ENCODE measurements at regions not wholly inside any gene's neighbourhood (a gene's known extent, or its start where the extent isn't known, plus 50 kb on each side); places are given as distances from the start of the nearest gene placed in this dataset.
"Not testable (repeated sequence)": the region's sequence is repeated elsewhere in the genome, so short reads cannot be mapped to it uniquely, and the experiment has no call there.

DNA sequence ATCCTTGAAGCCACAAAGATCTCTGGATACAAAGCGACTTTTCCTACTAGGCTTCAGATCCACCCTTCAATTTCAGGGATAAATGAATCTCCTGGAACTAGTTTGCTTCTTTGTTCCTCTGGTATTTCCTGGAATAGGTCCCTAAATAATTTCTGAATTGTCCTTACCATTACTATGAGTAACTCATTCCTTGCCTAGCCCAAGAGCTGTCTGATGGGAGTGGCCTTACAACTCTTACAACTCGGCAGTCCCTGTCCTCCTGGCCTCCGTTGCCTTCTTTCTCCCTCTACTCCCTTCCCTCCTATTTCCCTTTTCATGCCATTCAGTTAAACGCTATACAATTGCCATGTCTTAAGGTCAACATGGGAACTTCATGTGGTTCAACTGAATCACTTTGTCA lies 98.2 kb upstream of the FHL2 start:
- DNase-seq (ENCODE audit: low read depth in 3 of 3): no peak

DNA sequence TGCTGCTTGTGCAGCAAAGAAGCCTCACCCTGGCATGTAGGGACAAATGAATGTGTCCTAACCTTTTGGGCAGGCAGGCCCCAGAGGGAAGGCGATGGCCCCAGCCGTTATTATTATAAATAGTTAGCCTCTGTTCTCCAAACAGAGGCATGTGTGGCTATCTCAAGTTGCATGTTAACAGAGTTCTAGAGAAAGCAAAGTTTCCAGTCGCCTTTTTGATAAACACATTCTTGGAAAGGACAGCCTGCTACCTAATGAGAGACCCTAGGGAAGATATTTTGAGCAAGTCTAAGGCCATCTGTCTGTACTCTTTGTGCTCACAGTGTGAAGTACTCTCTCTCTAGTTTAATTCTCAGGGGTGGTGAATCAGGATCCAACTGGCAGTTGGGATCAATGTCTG lies 97.4 kb upstream of the FHL2 start:
- DNase-seq (ENCODE audit: low read depth in 3 of 3): no peak

DNA sequence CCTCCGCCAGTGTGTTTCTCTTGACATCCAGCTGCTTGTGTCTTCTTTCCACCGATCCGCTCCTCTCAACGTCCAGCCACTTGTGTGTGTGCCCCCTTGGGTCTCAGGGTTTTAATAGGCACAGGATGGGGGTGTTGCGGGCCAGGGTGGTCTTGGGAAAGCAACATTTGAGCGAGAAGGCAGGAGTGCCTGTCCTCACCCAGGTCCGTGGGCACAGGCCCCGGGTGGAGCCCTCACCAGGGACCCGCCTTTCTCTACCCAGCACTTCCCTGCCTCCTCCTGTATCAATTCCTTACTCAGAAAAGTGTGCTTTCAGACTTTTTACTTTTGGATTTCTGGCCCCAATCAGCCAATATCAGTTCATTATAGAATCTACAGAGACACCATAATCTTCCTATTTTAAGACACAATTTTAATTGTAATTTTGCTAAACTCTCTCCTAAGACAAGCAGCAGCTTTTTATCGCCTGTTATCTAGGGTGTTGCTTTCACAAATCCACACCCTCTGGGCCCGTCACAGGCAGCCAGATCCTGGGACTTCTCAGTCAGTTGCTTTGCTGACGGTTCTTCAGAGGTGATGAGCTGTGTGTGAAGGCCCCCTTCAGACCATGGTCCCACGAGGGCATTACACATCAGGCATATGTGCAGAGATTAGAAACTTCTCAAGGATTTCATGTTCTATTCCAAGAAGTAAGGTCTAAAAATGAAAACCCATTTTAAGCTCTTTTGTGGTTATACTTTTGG lies 96.0 kb upstream of the FHL2 start:
- DNase-seq (ENCODE audit: low read depth in 3 of 3): no peak

DNA sequence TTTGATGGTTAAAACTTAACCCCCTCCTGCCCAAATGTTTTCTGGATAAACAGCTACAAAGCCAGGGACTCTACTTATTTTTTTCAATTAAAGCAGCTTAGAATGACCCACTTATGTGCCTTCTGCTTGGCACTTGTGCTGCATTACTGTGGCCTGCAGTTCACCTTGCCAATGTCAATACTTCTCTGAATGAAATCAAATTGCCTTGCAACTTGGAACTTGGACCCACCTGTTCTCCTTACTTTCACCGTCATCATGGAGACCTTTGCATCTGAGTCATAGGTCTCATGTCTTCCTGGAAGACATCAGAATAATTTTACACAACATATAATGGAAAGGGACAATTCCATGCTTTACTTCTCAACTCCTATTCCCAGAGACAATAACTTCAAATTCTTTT lies 92.1 kb upstream of the FHL2 start:
- DNase-seq (ENCODE audit: low read depth in 3 of 3): no peak

DNA sequence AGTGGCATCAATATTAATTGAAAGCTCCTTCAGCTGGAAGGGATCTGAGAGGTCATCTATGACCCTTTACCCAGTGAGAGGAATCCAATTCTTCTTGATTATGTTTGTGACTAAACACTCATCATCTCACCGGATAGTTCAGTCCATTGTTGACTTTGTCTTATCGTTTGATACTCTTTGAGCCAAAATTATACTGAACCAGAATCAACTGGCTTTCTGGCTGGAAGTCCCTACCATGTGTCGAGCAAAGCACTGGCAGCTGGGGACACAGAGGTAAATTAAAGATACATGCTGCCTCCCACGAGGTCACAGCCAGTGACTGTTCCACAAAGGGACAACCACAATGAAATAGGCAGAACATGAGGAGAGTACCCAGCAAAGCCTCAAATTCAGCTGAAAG lies 91.4 kb upstream of the FHL2 start:
- no peak for DNase-seq (ENCODE audit: low read depth in 3 of 3)

DNA sequence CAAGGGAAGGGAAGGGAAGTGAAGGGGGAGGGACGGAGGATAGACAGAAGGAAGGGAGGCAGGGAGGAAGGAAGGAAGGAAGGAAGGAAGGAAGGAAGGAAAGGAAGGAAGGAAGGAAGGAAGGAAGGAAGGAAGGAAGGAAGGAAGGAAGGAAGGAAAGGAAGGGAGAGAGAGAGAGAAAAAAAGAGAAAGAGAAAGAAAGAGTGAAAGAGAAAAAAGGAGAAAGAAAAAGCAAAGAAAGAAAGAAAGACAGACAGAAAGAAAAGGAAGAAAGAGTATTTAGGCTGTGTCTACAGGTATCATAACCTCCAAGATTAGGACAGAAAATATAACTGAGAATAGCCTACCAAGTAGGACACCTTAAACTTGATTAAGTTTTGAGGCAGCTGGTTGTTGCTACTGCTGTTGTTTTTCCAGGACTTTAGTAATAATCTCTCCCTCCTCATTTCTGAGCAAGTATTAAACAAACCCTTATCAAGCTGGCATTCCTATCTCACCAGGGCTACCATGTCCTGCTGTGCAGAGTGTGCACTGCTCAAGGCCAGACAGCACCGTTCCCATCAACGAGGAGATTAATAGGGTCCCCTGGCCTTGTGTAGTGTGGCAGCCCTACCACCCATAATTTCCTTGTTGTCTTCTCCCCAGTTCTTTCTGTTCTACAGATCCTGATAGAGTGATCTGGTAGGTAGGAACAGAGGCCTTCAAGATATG lies 90.5 kb upstream of the FHL2 start:
- DNase-seq (ENCODE audit: low read depth in 3 of 3): no peak

DNA sequence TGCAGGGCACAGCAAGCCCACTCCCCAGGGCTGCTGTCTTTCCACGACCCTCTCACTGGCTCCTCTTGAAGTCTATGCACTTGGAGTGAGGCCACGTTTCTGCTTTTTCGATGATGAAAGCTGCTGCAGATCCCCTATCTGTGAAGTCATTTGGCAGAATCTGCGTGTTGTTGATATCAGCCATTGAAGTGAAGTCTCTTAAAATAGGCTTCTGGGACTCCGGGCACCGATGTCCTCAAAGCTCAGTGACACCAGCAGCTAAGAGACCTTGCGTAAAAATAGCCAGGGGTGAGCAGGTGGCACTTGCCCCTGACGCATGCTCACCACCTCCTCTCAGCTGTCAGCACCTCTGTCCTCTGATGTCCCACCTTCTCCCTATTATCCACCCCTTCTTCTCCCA lies 89.4 kb upstream of the FHL2 start:
- DNase-seq (ENCODE audit: low read depth in 3 of 3): no peak

DNA sequence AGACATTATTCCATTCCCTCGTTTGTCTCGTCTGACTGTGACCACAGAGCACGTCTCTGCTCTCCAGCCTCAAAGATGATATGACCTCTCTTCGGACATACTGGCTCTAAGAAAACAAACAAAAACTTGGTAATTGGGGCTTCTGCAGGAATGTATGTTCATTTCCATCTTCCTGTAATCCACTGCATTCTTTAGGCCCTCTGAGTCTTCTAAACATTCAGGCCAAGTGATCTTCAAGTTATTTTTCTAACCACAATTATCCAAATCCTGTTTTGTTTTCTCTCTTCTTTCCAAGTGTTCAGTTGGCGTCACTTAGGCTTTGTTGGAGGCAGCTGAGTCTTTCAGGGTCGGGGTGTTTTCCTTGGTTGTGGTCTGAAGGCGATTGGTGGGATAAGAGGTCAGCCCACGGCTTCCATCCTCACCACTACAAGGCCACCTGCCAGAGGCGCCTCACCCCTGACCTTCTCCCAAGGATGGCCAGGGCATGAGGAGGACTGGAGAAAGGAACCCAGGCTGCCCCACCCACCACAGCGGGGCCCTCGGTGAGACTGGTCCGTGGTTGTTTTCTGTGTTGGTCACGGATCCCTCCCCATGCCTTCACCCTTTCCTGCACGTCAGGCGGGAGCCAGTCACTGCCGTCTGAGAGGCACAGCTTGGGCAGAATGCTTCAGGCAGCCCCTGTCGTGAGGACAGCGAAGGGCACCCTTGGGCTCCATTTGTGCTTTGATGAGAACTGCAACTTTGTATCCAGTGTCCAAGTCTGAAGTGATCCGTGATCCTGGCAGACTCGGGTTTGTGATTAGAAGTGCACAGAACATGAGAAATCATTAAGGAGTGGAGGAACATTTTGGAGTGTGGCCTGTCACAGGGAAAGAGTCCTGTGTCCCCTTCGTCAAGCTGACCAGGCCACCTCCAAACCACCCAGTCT lies 88.6 kb upstream of the FHL2 start:
- DNase-seq (ENCODE audit: low read depth in 3 of 3): no peak

DNA sequence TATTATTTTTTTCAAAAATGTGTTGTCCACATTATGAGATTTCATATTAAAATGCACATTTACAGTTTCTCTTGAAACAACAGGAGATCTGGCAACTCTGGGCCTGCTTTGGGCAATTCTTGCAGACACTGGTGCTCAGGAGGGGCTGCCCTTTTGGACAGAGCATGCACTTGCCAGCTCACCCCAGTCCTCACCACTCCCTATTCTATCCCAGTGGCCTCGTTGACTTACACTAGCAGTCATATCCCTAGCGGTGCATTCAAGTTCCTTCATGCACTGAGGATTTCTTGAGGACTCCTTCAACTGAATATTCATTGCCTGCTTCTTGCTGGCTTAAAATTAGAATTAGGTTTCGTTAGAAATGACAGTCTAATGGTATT lies 87.9 kb upstream of the FHL2 start:
- no peak for DNase-seq (ENCODE audit: low read depth in 3 of 3)

DNA sequence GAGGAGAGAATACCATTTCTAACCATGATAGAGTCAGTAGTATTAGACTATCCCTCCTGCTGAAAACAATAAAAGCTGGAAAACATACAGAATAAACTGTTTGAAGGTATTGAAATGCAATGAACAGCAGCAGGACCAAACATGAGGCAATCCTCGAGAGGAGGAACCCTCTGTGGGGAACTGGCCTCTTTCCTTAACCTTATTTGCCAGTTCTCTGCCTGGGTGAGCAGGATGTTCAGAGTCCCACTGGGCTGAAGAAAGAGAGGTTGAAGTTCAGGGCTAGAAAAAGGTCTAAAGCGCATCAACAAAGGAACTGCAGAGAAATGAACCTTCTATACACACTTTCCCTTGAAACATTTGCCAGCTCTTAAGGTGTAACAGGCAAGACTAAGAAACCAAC lies 79.8 kb upstream of the FHL2 start:
- DNase-seq (ENCODE audit: low read depth in 3 of 3): no peak

DNA sequence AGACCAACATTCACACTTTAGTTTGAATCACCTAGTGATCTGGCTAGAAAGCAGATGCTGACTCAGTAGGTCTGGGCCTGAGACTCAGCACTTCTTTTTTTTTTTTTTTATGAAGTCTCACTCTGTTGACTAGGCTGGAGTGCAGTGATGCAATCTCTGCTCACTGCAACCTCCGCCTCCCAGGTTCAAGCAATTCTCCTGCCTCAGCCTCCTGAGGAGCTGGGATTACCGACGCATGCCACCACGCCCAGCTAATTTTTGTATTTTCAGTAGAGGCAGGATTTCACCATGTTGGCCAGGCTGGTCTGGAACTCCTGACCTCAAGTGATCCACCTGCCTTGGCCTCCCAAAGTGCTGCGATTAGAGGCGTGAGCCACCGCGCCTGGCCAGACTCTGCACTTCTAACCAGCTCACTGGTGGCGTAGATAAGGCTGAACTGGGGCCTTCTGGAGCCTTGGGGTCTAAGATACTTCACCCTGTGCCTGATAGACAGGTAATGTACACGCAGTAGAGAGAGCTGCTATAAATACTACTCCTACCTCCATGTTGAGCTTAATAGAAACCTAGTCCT lies 78.3 kb upstream of the FHL2 start:
- DNase-seq (ENCODE audit: low read depth in 3 of 3): not testable (repeated sequence)

DNA sequence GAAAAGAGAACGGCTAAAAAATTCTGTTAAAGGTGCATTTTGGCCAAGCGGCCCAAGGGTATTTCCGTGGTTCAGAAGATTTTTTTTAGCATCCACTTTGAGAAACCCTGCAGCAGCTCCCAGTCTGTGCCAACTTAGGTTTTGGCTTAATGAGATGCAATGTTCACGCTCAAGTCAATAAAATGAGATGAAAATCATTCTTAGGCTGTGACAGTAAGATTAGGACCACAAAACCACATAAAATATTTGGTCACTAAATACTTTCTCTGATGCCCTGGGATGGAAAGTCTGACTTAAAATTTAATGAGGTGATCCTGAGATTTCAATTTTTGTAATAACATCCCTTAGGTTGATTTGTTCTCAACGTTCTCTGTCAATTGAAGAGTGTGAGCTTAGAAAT lies 74.2 kb upstream of the FHL2 start:
- DNase-seq (ENCODE audit: low read depth in 3 of 3): no peak

DNA sequence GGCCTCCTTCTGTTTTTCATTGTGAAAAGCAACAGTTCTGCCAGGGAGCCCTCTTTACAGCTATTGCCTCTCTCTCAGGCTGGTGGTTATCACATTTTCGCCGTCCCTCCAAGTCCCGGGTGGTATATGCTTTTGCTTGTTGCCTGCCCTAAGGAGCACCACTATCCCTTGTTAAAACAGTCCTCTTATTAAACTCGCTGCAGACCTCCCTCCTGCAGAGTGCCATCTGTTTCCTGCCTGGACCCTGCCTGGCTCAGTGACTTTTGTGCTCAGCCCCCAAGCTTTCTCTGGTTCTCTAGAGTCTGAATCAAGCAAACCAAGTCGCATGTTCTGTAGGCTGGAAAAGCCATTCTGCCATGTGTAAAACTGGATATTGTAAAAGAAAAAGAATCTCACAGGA lies 72.1 kb upstream of the FHL2 start:
- no peak for DNase-seq (ENCODE audit: low read depth in 3 of 3)

DNA sequence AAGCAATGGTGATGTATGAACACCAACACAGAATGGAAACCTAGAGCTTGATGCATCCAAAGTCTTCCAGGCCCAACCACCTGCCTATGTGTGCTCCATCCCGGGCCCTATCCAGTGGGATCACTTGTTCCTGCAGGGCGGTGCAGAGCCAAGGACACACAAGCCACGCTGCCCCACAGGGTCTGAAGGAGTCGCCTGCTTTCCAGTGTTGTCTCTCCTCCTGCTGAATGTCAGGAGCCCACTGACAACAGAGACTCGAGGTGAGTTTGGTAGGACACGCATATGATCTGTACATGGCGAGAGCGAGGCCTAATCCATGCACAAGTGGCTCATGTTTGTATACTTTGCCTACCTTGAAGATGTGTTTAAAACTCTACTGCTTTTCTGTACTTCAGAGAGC lies 70.9 kb upstream of the FHL2 start:
- DNase-seq (ENCODE audit: low read depth in 3 of 3): no peak

DNA sequence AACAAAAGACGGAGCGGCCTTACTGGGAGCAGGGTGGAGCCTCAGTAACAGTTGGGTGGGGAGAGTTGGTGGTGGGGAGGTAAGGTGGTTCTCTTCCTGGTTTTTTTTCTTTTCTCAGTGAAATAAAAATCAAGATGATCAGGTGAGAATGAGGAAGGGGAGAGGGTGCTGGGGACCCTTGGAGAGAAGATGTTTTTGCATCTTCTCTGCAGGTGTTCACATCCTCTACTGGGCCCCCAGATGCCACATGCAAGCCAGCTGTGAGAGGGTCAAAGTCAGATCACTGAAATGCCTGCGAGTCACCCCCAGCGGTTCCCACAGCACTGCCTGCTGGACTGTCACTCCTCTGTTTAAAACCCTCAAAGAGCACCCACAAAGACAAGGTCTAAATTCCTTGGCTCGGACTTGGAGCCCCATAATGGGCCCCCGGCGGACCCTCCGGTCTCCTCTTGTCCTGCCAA lies 69.8 kb upstream of the FHL2 start:
- no peak for DNase-seq (ENCODE audit: low read depth in 3 of 3)

DNA sequence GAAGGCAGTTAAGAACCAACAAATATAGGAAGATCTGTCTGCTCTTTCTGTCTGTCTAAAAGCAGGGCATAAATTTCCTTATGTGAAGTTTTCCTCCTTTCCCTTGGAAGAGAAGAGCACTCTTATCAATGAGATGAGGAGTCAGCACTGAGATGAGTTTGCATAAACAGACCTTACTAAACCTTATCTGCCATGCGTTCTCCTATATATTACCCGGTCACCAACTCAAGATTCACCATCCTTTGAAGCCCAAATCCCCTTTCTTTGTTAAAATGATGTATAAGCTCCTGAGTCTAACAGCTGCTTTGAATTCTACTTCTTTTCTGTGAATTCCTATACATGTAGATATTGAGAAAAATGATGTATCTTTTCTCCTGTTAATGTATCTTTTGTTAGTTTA lies 65.5 kb upstream of the FHL2 start:
- DNase-seq (ENCODE audit: low read depth in 3 of 3): no peak

DNA sequence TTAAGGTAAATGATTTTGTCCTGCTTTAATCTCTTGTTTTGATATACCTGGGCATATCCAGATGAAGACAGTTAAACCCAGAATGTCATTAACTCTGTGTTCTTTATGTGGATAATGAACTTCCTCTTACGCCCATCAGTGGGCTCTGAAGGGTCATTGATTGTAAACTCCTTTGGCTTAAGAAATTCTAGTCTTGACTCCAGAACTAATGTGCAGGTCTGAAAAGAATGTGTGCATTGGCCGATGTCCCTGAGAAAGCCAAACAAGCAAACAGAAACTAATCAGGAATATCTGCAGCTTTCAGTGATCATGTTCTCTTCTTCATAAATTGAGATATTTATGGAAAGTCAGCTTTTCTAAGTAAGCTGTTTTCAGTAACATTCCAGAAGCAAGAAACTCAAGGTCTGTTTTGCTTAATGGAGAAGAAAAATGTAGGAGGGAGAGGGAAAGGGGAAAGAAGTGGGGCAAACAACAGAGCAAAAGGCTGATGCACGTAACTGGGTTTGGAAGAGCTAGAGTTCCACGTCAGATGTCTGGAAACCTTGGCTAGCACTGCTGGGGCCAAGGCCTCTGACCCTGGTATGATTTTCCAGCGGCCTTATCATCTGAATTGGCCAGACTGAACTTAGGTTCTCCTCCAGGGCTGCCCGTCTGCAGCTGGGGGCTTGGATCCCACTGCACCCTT lies 61.3 kb upstream of the FHL2 start:
- DNase-seq (ENCODE audit: low read depth in 3 of 3): no peak

DNA sequence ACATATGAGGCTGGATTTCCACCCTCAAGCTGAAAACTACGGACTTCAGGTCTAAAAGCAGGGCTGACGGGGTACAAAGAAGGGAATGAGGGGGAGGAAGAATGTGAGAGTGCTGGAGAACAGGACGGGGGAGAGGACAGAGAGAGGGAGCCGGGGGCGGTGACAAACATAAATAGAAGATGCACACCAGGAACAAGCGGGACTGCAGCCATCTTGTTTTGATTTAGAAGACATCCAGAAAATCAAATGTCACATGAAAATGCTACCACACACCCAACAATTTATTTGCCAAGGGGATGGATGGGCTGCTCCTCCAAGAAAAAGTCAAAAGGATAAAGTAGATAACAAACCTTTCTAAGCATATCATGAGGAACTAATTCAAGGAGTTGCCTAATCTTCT lies 59.2 kb upstream of the FHL2 start:
- no peak for DNase-seq (ENCODE audit: low read depth in 3 of 3)

DNA sequence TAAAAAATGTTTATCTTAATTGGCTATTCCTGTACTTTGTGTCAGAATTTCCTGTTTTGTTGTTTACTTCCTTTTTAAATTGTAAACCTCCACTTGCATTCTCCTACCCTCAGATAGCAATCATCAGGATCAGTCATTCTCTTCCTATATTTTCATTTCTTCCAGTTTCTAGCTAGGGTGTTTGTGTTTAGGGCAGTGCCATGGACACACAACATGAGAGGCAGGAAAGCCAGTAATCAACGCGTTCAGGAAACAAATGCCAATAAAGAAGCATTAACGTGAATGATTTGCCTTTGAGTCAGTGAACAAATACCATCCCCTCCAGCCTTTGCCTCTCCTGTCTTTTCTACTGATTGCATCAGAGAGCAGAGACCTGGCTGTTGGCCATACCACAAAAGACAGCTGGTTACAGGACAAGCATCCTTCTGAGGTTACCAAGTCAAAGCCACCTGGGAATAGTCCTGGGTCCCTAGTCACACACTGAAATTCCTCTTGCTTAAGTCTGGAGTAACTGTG lies 56.7 kb upstream of the FHL2 start:
- DNase-seq (ENCODE audit: low read depth in 3 of 3): no peak

DNA sequence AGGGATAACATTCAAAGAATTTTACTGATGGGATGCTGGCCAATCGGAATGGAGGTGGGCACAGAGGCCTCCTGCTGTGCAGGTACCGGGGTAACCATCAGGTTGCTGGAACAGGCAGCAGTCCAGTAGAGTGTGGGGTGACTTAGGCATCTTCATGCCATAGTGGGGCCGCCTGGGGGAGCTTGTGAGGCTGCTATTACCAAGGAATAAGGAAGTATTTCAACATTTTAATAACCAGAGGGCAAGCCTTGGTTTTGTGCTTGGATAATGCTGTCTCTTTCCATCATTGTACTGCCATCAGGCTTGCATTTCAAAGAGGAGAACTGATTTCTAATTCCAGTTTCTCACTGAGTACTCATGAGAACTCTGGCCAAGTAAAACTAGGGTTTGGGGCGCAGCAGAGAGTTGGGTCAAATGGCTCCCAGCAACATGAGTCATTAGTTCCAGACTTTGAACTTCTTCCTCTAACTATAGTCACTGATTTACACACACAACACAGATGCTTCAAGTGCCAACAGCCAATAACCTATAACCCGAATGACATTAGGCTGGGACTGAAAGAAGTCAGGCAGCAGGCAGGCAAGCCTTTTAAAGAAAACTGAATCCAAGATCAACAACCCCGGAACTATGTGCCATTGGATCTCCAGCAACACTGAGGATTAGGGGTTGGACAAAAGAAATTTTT lies 56.1 kb upstream of the FHL2 start:
- DNase-seq (ENCODE audit: low read depth in 3 of 3): no peak

Data from stimulated activated CD4-positive, alpha-beta T cell treated with anti-CD3 and anti-CD28 coated beads, TNF-alpha, amount 100 ng/mL, for 24 hours (primary cell).